ENCODE measurements at regions not wholly inside any gene's neighbourhood (a gene's known extent, or its start where the extent isn't known, plus 50 kb on each side); places are given as distances from the start of the nearest gene placed in this dataset.

- no peak for DNase-seq
These were observed 91.4 kb upstream of the TJP1 start for GRCh38 chr15:29913528-29914135.

GRCh38 chr15:29911705-29912104 lies 89.4 kb upstream of the TJP1 start:
- DNase-seq, result no peak

- DNase-seq, result no peak
These were observed 87.8 kb upstream of the TJP1 start for GRCh38 chr15:29910068-29910467.

GRCh38 chr15:29904757-29905417 lies 82.6 kb upstream of the TJP1 start:
- no peak for DNase-seq

- no peak for DNase-seq
These were observed 81.7 kb upstream of the TJP1 start for GRCh38 chr15:29903785-29904464.

GRCh38 chr15:29903028-29903427 lies 80.8 kb upstream of the TJP1 start:
- DNase-seq, result no peak

- no peak for DNase-seq
These were observed 78.2 kb upstream of the TJP1 start for GRCh38 chr15:29900237-29901189.

GRCh38 chr15:29896062-29896461 lies 73.8 kb upstream of the TJP1 start:
- no peak for DNase-seq

GRCh38 chr15:29891096-29891457 lies 68.8 kb upstream of the TJP1 start:
- DNase-seq, result no peak

- no peak for DNase-seq
These were observed 68.2 kb upstream of the TJP1 start for GRCh38 chr15:29890336-29891095.

GRCh38 chr15:29889542-29890329 lies 67.5 kb upstream of the TJP1 start:
- DNase-seq, result no peak

- no peak for DNase-seq
These were observed 66.4 kb upstream of the TJP1 start for GRCh38 chr15:29888646-29889045.

GRCh38 chr15:29887721-29888120 lies 65.5 kb upstream of the TJP1 start:
- no peak for DNase-seq

- DNase-seq, result no peak
These were observed 62.9 kb upstream of the TJP1 start for GRCh38 chr15:29885183-29885582.

GRCh38 chr15:29883126-29883525 lies 60.9 kb upstream of the TJP1 start:
- DNase-seq, result no peak

- DNase-seq, result no peak
These were observed 58.6 kb upstream of the TJP1 start for GRCh38 chr15:29880886-29881285.

GRCh38 chr15:29880341-29880740 lies 58.1 kb upstream of the TJP1 start:
- no peak for DNase-seq

- no peak for DNase-seq
These were observed 52.7 kb upstream of the TJP1 start for GRCh38 chr15:29874977-29875376.

GRCh38 chr15:29873947-29874411 lies 51.7 kb upstream of the TJP1 start:
- DNase-seq, result no peak

- no peak for DNase-seq
These were observed 51.0 kb upstream of the TJP1 start for GRCh38 chr15:29873264-29873663.

GRCh38 chr15:29872716-29873115 lies 50.4 kb upstream of the TJP1 start:
- DNase-seq, result no peak

Measured in NCI-H1694 (cell line).